HEK293 (cell line): ENCODE measurements at regions not wholly inside any gene's neighbourhood (a gene's known extent, or its start where the extent isn't known, plus 50 kb on each side); places are given as distances from the start of the nearest gene placed in this dataset.

Experiments used
- CTCF ChIA-PET: fragments of 350-600 bp; formaldehyde crosslinking; extraction: SDS; loops from one replicate; lab custom pipeline; 2021; ENCODE audit warnings: antibody characterized with exemption; lab: Yijun Ruan, JAX
- POLR2A ChIA-PET: fragments of 300-600 bp; formaldehyde crosslinking; extraction: SDS; loops from one replicate; lab custom pipeline; 2020; ENCODE audit warnings: antibody characterized with exemption, inconsistent platforms; lab: Yijun Ruan, JAX
- H3K27ac ChIP-seq: fragments of 200-500 bp; sonication (Bioruptor generic); 2 replicates; pipeline ENCODE4 v1.5.1; 2014; ENCODE audit warnings: low read depth, low read length, control low read depth, inconsistent platforms; ENCODE audit errors: extremely low read depth
- H3K36me3 ChIP-seq, 2 experiments: fragments of 200-500 bp in 1 of 2; sonication (Bioruptor generic) in 1 of 2; 1 replicate in 1 of 2; 2 replicates in 1 of 2; pipeline ENCODE4 v1.5.1; 2014 to 2017; ENCODE audit warnings: inconsistent platforms in 2 of 2, low read length in 2 of 2; ENCODE audit not compliant: control insufficient read depth in 2 of 2, insufficient read depth in 1 of 2
- H3K4me1 ChIP-seq: fragments of 200-500 bp; sonication (Bioruptor generic); 2 replicates; pipeline ENCODE4 v1.5.1; 2014; ENCODE audit warnings: mild to moderate bottlenecking, low read length, inconsistent platforms; ENCODE audit not compliant: control insufficient read depth, insufficient read depth
- H3K4me3 ChIP-seq: 2 replicates; pipeline ENCODE4 v1.5.1; 2011; ENCODE audit warnings: low read depth, mild to moderate bottlenecking, control low read depth, low read length, moderate library complexity
- H3K9me3 ChIP-seq: fragments of 200-500 bp; sonication (Bioruptor generic); 2 replicates; pipeline ENCODE4 v1.5.1; 2014; ENCODE audit warnings: low read depth, low read length, inconsistent platforms; ENCODE audit not compliant: control insufficient read depth, insufficient read depth
- KLF9 ChIP-seq: fragments of 450-650 bp; formaldehyde crosslinking; IDR thresholded peaks from 2 replicates; pipeline ENCODE4 v1.5.1; 2016; ENCODE audit warnings: missing biosample characterization, missing genetic modification characterization, low read depth
- SP3 ChIP-seq: fragments of 450-650 bp; formaldehyde crosslinking; IDR thresholded peaks from 2 replicates; pipeline ENCODE4 v1.5.1; 2016; ENCODE audit warnings: missing biosample characterization, missing genetic modification characterization
- TCF7L2 ChIP-seq: IDR thresholded peaks from 2 replicates; pipeline ENCODE4 v1.6.1; 2011; ENCODE audit warnings: low read depth, mild to moderate bottlenecking, inconsistent platforms, low read length, moderate library complexity, borderline replicate concordance
- WT1 ChIP-seq: fragments of 450-650 bp; formaldehyde crosslinking; IDR thresholded peaks from 2 replicates; pipeline ENCODE4 v1.5.1; 2016; ENCODE audit warnings: missing biosample characterization, missing genetic modification characterization
- ZEB2 ChIP-seq: fragments of 450-650 bp; formaldehyde crosslinking; IDR thresholded peaks from 2 replicates; pipeline ENCODE4 v1.5.1; 2016; ENCODE audit warnings: missing biosample characterization, missing genetic modification characterization
- ZNF10 ChIP-seq: fragments of 450-650 bp; formaldehyde crosslinking; IDR thresholded peaks from 2 replicates; pipeline ENCODE4 v1.5.1; 2017; ENCODE audit warnings: missing biosample characterization, missing genetic modification characterization
- ZNF146 ChIP-seq: fragments of 450-650 bp; formaldehyde crosslinking; IDR thresholded peaks from 2 replicates; pipeline ENCODE4 v1.5.1; 2016; ENCODE audit warnings: missing biosample characterization, missing genetic modification characterization
- ZNF266 ChIP-seq: fragments of 450-650 bp; formaldehyde crosslinking; IDR thresholded peaks from 2 replicates; pipeline ENCODE4 v1.5.1; 2016; ENCODE audit warnings: missing biosample characterization, missing genetic modification characterization, low read depth
- ZNF311 ChIP-seq: fragments of 450-650 bp; formaldehyde crosslinking; IDR thresholded peaks from 2 replicates; pipeline ENCODE4 v1.5.1; 2017; ENCODE audit warnings: missing biosample characterization, missing genetic modification characterization, borderline replicate concordance
- ZNF426 ChIP-seq: fragments of 450-650 bp; formaldehyde crosslinking; IDR thresholded peaks from 2 replicates; pipeline ENCODE4 v1.5.1; 2017; ENCODE audit warnings: missing biosample characterization, missing genetic modification characterization, mild to moderate bottlenecking, inconsistent platforms, moderate library complexity
- ZNF510 ChIP-seq: fragments of 450-650 bp; formaldehyde crosslinking; IDR thresholded peaks from 2 replicates; pipeline ENCODE4 v1.5.1; 2018; ENCODE audit warnings: mild to moderate bottlenecking, missing genetic modification characterization, missing biosample characterization; ENCODE audit not compliant: insufficient replicate concordance
- ZNF549 ChIP-seq: fragments of 450-650 bp; IDR thresholded peaks from 2 replicates; pipeline ENCODE4 v1.5.1; 2018; ENCODE audit warnings: missing biosample characterization, missing genetic modification characterization, mild to moderate bottlenecking, inconsistent platforms, moderate library complexity
- ZNF558 ChIP-seq: fragments of 450-650 bp; formaldehyde crosslinking; IDR thresholded peaks from 2 replicates; pipeline ENCODE4 v1.5.1; 2016; ENCODE audit warnings: missing biosample characterization, missing genetic modification characterization
- ZNF585B ChIP-seq: fragments of 450-650 bp; formaldehyde crosslinking; IDR thresholded peaks from 2 replicates; pipeline ENCODE4 v1.5.1; 2016; ENCODE audit warnings: missing biosample characterization, missing genetic modification characterization
- ZNF626 ChIP-seq: fragments of 450-650 bp; sonication (Bioruptor Pico); formaldehyde crosslinking; IDR thresholded peaks from 2 replicates; pipeline ENCODE4 v1.5.1; 2018; ENCODE audit warnings: missing biosample characterization, missing genetic modification characterization, inconsistent platforms
- ZNF76 ChIP-seq: fragments of 450-650 bp; formaldehyde crosslinking; IDR thresholded peaks from 2 replicates; pipeline ENCODE4; 2016; ENCODE audit warnings: low read depth, missing biosample characterization, missing genetic modification characterization, borderline replicate concordance
- ZNF792 ChIP-seq: fragments of 450-650 bp; formaldehyde crosslinking; IDR thresholded peaks from 2 replicates; pipeline ENCODE4 v1.5.1; 2016; ENCODE audit warnings: missing biosample characterization, missing genetic modification characterization
- ZNF837 ChIP-seq: fragments of 450-650 bp; formaldehyde crosslinking; IDR thresholded peaks from 2 replicates; pipeline ENCODE4 v1.5.1; 2016; ENCODE audit warnings: missing biosample characterization, missing genetic modification characterization
- TF ChIP-seq, protein P1 (sequence below): fragments of 450-650 bp; formaldehyde crosslinking; IDR thresholded peaks from 2 replicates; pipeline ENCODE4 v1.5.1; 2016; ENCODE audit warnings: missing biosample characterization, missing genetic modification characterization
- TF ChIP-seq, protein P2 (sequence below): fragments of 450-650 bp; IDR thresholded peaks from 2 replicates; pipeline ENCODE4 v1.5.1; 2018; ENCODE audit warnings: missing biosample characterization, missing genetic modification characterization
- TF ChIP-seq, protein P3 (sequence below): fragments of 450-650 bp; formaldehyde crosslinking; IDR thresholded peaks from 2 replicates; pipeline ENCODE4 v1.5.1; 2016; ENCODE audit warnings: missing biosample characterization, missing genetic modification characterization
- TF ChIP-seq, protein P4 (sequence below): fragments of 450-650 bp; formaldehyde crosslinking; IDR thresholded peaks from 2 replicates; pipeline ENCODE4 v1.5.1; 2016; ENCODE audit warnings: missing biosample characterization, missing genetic modification characterization, borderline replicate concordance
- TF ChIP-seq, protein P5 (sequence below): fragments of 450-650 bp; formaldehyde crosslinking; IDR thresholded peaks from 2 replicates; pipeline ENCODE4 v1.5.1; 2016; ENCODE audit warnings: missing biosample characterization, missing genetic modification characterization
- TF ChIP-seq, protein P6 (sequence below): fragments of 450-650 bp; formaldehyde crosslinking; IDR thresholded peaks from 2 replicates; pipeline ENCODE4 v1.5.1; 2016; ENCODE audit warnings: missing biosample characterization, missing genetic modification characterization
- TF ChIP-seq, protein P7 (sequence below): fragments of 450-650 bp; formaldehyde crosslinking; IDR thresholded peaks from 2 replicates; pipeline ENCODE4 v1.5.1; 2017; ENCODE audit warnings: missing biosample characterization, missing genetic modification characterization

DNA sequence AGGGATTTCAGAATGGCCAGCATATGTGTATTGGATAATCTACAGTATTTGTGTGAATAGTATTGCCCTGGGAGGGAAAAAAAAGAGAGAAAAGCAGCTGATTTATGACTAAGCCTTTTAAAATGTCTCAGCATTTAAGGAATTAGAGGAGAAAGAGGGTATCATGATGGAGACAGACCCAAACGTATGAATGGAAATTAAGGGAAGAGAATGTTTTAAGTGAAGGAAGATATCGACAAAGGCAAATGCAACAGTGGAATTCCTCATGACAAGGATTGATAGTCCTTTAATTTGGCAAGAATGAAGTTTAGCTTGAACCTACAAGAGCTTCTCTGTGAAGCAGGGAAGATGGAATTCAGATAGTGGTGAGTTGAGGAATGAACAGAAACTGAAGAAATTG, 367.3 kb upstream of the POU3F2 start:
- CTCF ChIA-PET, result interaction anchor here (1.3 kb wide), 1 partner anchor 775 kb away, joined by 4 read pairs; no protein-coding TSS in a partner anchor
- no peaks in the 10 kb centered on the region for H3K4me1 ChIP-seq
- POLR2A ChIA-PET, result no interaction called here

DNA sequence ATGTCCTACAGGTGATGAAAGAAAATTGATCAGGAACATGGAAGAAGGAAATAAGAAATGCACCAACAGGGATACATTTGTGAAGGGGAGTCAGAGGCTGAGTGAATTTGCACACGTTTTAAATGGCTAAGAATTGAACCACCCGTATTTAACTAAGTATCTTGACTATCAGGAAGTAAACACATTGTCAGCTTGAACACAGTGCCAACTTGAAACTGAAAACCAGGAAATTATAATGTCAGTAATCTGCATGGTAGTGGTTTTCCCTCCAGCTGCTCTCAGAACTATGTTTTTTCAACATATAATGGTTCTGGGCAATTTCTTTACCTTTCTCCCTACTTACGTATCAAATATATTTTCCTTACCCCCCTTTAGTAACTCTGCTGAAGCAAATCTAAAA, 366.5 kb upstream of the POU3F2 start:
- POLR2A ChIA-PET, result no interaction called here
- Histone ChIP-seq H3K4me3 (no peak overlapping the region), H3K27ac (no peak overlapping the region), H3K36me3 (no peaks in the 10 kb centered on the region), H3K9me3 (no peaks in the 10 kb centered on the region), H3K4me1 (no peaks in the 10 kb centered on the region)
- CTCF ChIA-PET, result interaction anchor here (1.3 kb wide), 1 partner anchor 774 kb away, joined by 4 read pairs; no protein-coding TSS in a partner anchor
- TF ChIP-seq, protein P1, sequence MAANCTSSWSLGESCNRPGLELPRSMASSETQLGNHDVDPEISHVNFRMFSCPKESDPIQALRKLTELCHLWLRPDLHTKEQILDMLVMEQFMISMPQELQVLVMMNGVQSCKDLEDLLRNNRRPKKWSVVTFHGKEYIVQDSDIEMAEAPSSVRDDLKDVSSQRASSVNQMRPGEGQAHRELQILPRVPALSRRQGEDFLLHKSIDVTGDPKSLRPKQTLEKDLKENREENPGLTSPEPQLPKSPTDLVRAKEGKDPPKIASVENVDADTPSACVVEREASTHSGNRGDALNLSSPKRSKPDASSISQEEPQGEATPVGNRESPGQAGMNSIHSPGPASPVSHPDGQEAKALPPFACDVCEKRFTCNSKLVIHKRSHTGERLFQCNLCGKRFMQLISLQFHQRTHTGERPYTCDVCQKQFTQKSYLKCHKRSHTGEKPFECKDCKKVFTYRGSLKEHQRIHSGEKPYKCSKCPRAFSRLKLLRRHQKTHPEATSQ (tag by site-specific recombination), result no peak
- TF ChIP-seq TCF7L2 (no peak), ZNF10 (tag by site-specific recombination) (no peak), ZNF266 (tag by site-specific recombination) (no peak), ZNF558 (tag by site-specific recombination) (no peak), ZNF146 (tag by site-specific recombination) (no peak), ZNF311 (no peak), ZNF585B (tag by site-specific recombination) (no peak), ZEB2 (no peak)
- TF ChIP-seq, protein P2, sequence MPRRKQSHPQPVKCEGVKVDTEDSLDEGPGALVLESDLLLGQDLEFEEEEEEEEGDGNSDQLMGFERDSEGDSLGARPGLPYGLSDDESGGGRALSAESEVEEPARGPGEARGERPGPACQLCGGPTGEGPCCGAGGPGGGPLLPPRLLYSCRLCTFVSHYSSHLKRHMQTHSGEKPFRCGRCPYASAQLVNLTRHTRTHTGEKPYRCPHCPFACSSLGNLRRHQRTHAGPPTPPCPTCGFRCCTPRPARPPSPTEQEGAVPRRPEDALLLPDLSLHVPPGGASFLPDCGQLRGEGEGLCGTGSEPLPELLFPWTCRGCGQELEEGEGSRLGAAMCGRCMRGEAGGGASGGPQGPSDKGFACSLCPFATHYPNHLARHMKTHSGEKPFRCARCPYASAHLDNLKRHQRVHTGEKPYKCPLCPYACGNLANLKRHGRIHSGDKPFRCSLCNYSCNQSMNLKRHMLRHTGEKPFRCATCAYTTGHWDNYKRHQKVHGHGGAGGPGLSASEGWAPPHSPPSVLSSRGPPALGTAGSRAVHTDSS (tag by site-specific recombination), result no peak
- TF ChIP-seq, protein P3, sequence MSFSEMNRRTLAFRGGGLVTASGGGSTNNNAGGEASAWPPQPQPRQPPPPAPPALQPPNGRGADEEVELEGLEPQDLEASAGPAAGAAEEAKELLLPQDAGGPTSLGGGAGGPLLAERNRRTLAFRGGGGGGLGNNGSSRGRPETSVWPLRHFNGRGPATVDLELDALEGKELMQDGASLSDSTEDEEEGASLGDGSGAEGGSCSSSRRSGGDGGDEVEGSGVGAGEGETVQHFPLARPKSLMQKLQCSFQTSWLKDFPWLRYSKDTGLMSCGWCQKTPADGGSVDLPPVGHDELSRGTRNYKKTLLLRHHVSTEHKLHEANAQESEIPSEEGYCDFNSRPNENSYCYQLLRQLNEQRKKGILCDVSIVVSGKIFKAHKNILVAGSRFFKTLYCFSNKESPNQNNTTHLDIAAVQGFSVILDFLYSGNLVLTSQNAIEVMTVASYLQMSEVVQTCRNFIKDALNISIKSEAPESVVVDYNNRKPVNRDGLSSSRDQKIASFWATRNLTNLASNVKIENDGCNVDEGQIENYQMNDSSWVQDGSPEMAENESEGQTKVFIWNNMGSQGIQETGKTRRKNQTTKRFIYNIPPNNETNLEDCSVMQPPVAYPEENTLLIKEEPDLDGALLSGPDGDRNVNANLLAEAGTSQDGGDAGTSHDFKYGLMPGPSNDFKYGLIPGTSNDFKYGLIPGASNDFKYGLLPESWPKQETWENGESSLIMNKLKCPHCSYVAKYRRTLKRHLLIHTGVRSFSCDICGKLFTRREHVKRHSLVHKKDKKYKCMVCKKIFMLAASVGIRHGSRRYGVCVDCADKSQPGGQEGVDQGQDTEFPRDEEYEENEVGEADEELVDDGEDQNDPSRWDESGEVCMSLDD (tag by site-specific recombination), result no peak
- TF ChIP-seq, protein P4, sequence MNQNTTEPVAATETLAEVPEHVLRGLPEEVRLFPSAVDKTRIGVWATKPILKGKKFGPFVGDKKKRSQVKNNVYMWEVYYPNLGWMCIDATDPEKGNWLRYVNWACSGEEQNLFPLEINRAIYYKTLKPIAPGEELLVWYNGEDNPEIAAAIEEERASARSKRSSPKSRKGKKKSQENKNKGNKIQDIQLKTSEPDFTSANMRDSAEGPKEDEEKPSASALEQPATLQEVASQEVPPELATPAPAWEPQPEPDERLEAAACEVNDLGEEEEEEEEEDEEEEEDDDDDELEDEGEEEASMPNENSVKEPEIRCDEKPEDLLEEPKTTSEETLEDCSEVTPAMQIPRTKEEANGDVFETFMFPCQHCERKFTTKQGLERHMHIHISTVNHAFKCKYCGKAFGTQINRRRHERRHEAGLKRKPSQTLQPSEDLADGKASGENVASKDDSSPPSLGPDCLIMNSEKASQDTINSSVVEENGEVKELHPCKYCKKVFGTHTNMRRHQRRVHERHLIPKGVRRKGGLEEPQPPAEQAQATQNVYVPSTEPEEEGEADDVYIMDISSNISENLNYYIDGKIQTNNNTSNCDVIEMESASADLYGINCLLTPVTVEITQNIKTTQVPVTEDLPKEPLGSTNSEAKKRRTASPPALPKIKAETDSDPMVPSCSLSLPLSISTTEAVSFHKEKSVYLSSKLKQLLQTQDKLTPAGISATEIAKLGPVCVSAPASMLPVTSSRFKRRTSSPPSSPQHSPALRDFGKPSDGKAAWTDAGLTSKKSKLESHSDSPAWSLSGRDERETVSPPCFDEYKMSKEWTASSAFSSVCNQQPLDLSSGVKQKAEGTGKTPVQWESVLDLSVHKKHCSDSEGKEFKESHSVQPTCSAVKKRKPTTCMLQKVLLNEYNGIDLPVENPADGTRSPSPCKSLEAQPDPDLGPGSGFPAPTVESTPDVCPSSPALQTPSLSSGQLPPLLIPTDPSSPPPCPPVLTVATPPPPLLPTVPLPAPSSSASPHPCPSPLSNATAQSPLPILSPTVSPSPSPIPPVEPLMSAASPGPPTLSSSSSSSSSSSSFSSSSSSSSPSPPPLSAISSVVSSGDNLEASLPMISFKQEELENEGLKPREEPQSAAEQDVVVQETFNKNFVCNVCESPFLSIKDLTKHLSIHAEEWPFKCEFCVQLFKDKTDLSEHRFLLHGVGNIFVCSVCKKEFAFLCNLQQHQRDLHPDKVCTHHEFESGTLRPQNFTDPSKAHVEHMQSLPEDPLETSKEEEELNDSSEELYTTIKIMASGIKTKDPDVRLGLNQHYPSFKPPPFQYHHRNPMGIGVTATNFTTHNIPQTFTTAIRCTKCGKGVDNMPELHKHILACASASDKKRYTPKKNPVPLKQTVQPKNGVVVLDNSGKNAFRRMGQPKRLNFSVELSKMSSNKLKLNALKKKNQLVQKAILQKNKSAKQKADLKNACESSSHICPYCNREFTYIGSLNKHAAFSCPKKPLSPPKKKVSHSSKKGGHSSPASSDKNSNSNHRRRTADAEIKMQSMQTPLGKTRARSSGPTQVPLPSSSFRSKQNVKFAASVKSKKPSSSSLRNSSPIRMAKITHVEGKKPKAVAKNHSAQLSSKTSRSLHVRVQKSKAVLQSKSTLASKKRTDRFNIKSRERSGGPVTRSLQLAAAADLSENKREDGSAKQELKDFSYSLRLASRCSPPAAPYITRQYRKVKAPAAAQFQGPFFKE (tag by site-specific recombination), result no peak
- TF ChIP-seq, protein P5, sequence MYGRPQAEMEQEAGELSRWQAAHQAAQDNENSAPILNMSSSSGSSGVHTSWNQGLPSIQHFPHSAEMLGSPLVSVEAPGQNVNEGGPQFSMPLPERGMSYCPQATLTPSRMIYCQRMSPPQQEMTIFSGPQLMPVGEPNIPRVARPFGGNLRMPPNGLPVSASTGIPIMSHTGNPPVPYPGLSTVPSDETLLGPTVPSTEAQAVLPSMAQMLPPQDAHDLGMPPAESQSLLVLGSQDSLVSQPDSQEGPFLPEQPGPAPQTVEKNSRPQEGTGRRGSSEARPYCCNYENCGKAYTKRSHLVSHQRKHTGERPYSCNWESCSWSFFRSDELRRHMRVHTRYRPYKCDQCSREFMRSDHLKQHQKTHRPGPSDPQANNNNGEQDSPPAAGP (tag by site-specific recombination), result no peak

More for the DNA sequence above, 367.3 kb upstream of the POU3F2 start:
- H3K4me3 ChIP-seq, result no peak overlapping the region
- H3K9me3 ChIP-seq, result no peaks in the 10 kb centered on the region
- TF ChIP-seq ZNF549 (tag by site-specific recombination), result no peak
- no peak for TF ChIP-seq ZNF837 (tag by site-specific recombination)
- TF ChIP-seq ZNF792 (tag by site-specific recombination), result no peak
- no peak for TF ChIP-seq ZNF426 (tag by site-specific recombination)
- TF ChIP-seq, protein P6, sequence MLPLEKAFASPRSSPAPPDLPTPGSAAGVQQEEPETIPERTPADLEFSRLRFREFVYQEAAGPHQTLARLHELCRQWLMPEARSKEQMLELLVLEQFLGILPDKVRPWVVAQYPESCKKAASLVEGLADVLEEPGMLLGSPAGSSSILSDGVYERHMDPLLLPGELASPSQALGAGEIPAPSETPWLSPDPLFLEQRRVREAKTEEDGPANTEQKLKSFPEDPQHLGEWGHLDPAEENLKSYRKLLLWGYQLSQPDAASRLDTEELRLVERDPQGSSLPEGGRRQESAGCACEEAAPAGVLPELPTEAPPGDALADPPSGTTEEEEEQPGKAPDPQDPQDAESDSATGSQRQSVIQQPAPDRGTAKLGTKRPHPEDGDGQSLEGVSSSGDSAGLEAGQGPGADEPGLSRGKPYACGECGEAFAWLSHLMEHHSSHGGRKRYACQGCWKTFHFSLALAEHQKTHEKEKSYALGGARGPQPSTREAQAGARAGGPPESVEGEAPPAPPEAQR (tag by site-specific recombination), result no peak
- TF ChIP-seq KLF9 (tag by site-specific recombination), result no peak
- TF ChIP-seq ZNF626, result no peak
- TF ChIP-seq WT1 (tag by site-specific recombination), result no peak
- TF ChIP-seq ZNF510 (tag by site-specific recombination), result no peak
- TF ChIP-seq ZNF76 (tag by site-specific recombination), result no peak
- TF ChIP-seq, protein P7, sequence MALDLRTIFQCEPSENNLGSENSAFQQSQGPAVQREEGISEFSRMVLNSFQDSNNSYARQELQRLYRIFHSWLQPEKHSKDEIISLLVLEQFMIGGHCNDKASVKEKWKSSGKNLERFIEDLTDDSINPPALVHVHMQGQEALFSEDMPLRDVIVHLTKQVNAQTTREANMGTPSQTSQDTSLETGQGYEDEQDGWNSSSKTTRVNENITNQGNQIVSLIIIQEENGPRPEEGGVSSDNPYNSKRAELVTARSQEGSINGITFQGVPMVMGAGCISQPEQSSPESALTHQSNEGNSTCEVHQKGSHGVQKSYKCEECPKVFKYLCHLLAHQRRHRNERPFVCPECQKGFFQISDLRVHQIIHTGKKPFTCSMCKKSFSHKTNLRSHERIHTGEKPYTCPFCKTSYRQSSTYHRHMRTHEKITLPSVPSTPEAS, result no peak
- TF ChIP-seq SP3 (tag by site-specific recombination), result no peak
- no peaks in the 10 kb centered on the region for H3K36me3 ChIP-seq
- no peak overlapping the region for H3K27ac ChIP-seq
